T-cell (primary cell): ENCODE measurements at regions not wholly inside any gene's neighbourhood (a gene's known extent, or its start where the extent isn't known, plus 50 kb on each side); places are given as distances from the start of the nearest gene placed in this dataset.

Experiments used
- ATAC-seq, 4 experiments: fragments of 200-7000 bp in 3 of 4; fragments of 150-1000 bp in 1 of 4; cut with Tn5 transposase; replicated peaks in 1 of 4; 1 replicate in 3 of 4; 2 replicates in 1 of 4; pipeline ENCODE4 v1.10.0; 2021; ENCODE audit warnings: moderate library complexity in 3 of 4, mild to moderate bottlenecking in 2 of 4, moderate number of reproducible peaks in 1 of 4
- CTCF ChIA-PET, 2 donors: fragments of 300-600 bp; sonication (Branson Sonifier 250); formaldehyde crosslinking; loops; one replicate each; lab custom pipeline; 2022; ENCODE audit warnings: antibody characterized with exemption in 2 of 2; lab: Charles Lee
- POLR2A ChIA-PET, 2 donors: fragments of 300-600 bp; sonication (Branson Sonifier 250); formaldehyde crosslinking; loops; one replicate each; lab custom pipeline; 2022; ENCODE audit warnings: antibody characterized with exemption in 2 of 2; lab: Charles Lee
- DNase-seq, 35 experiments: peaks; one replicate each; pipeline versions ENCODE4 v3.0.0 to v3.0.0-alpha.2; 2013 to 2023
- H3K27ac ChIP-seq: one replicate; pipeline ENCODE4 v1.5.1; 2013; ENCODE audit warnings: low read length
- H3K27me3 ChIP-seq, 2 experiments: replicated peaks in 1 of 2; 1 replicate in 1 of 2; 2 replicates in 1 of 2; pipeline versions ENCODE4 v1.6.1 to v1.7.0; 2013; ENCODE audit warnings: low read length in 1 of 2, mixed read lengths in 1 of 2; ENCODE audit not compliant: control insufficient read depth in 2 of 2, insufficient read depth in 2 of 2; ENCODE audit errors: extremely low read depth in 1 of 2
- H3K36me3 ChIP-seq, 2 donors: 1 replicate in 1 of 2; 2 replicates in 1 of 2; pipeline versions ENCODE4 v1.6.1 to v1.7.0; 2013; ENCODE audit warnings: low read length in 1 of 2; ENCODE audit not compliant: control insufficient read depth in 2 of 2, insufficient read depth in 1 of 2; ENCODE audit errors: extremely low read depth in 1 of 2
- H3K4me1 ChIP-seq, 2 experiments: 1 replicate in 1 of 2; 2 replicates in 1 of 2; pipeline versions ENCODE4 v1.6.1 to v1.7.0; 2013; ENCODE audit warnings: low read length in 2 of 2, mixed read lengths in 1 of 2; ENCODE audit not compliant: insufficient read depth in 2 of 2, control insufficient read depth in 1 of 2; ENCODE audit errors: extremely low read depth in 1 of 2
- H3K4me3 ChIP-seq, 2 donors: 1 replicate in 1 of 2; 2 replicates in 1 of 2; pipeline versions ENCODE4 v1.5.1 to v1.7.0; 2013; ENCODE audit warnings: mild to moderate bottlenecking in 2 of 2, low read length in 1 of 2, moderate library complexity in 1 of 2; ENCODE audit not compliant: control insufficient read depth in 1 of 2; ENCODE audit errors: extremely low read depth in 1 of 2
- H3K9me3 ChIP-seq: 2 replicates; pipeline ENCODE4 v1.7.0; 2013
- H3K27ac Mint-ChIP-seq, 2 donors: one replicate each; pipeline ENCODE4 v1.8.0; 2020 to 2021; ENCODE audit warnings: mild to moderate bottlenecking in 2 of 2, mixed read lengths in 2 of 2
- H3K27me3 Mint-ChIP-seq, 2 donors: one replicate each; pipeline ENCODE4 v1.8.0; 2021 to 2022; ENCODE audit warnings: mixed read lengths in 2 of 2
- H3K36me3 Mint-ChIP-seq: one replicate; pipeline ENCODE4 v1.8.0; 2021; ENCODE audit warnings: mixed read lengths
- H3K4me1 Mint-ChIP-seq, 3 donors: one replicate each; pipeline ENCODE4 v1.8.0; 2020 to 2022; ENCODE audit warnings: mixed read lengths in 3 of 3, mild to moderate bottlenecking in 1 of 3
- H3K4me3 Mint-ChIP-seq, 3 donors: one replicate each; pipeline ENCODE4 v1.8.0; 2020 to 2022; ENCODE audit warnings: mild to moderate bottlenecking in 3 of 3, mixed read lengths in 3 of 3, moderate library complexity in 3 of 3
- H3K9me3 Mint-ChIP-seq, 3 donors: one replicate each; pipeline ENCODE4 v1.8.0; 2020 to 2022; ENCODE audit warnings: mixed read lengths in 3 of 3
- WGBS: methylation state at CpG from one replicate; pipeline ENCODE4 v1.1.5; 2013; ENCODE audit warnings: missing lambda C conversion rate; ENCODE audit not compliant: insufficient coverage; 5-methylcytosine and 5-hydroxymethylcytosine counted together

DNA sequence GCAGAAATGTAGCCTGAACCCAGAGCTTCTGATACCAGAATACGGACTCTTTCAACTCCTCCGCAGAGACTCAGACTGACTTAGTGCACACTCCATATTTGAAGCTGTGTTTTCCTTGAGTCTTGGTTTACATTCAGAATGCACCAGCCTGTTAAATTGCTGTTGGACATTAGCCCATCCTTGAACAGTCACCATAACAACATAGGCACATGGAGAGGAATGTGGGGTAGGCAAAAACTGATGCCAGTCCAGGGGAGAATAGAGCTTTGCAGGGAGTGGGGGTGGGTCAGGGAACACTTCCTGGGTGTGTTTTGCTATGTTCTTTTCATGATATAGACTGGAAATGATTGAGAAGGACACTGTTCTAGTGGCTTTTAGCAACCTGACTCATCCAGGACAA lies 76.3 kb upstream of the CACNA1E start:
- Histone ChIP-seq H3K27ac (no peak overlapping the region), H3K4me3 (no peak overlapping the region), H3K36me3 (no peaks in the 10 kb centered on the region), H3K4me1 (peaks cover 0 to 2% of the 10 kb centered on the region in 2 experiments), H3K27me3 (no peaks in the 10 kb centered on the region), H3K9me3 (no peaks in the 10 kb centered on the region)
- Mint-ChIP-seq H3K4me1 (peaks cover 12 to 30% (median 20%) of the 10 kb centered on the region in 3 donors), H3K36me3 (no peaks in the 10 kb centered on the region), H3K27ac (no peak overlapping the region), H3K27me3 (no peaks in the 10 kb centered on the region), H3K4me3 (no peak overlapping the region), H3K9me3 (no peaks in the 10 kb centered on the region)
- DNase-seq (no peak), ATAC-seq (no peak)
- ChIA-PET CTCF (interaction anchor here (1.2 to 1.3 kb wide), 2 partner anchors 217 kb away, joined by 3 to 4 read pairs; no protein-coding TSS in a partner anchor), POLR2A (no interaction called here)
- WGBS, result no CpG with 5 or more reads among the region's 2 CpGs

DNA sequence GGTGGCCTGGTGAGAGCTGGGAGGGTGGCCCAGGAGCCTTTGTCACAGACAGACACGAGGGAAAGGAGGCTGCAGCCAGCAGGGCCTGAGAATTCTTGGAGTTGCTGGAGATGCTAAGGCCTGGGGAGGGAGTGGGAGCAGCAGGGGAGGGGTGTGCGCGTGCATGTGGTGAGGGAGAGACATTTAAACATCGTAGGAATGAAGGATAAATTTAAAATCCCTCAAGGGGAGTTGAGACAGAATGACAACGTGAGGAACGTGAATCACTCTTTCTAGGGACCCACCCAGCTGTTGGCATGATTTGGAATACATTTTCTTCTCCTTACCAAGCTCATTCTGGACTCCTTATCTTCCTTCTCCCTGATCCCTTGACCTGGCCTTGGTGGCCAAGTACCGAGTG lies 73.3 kb upstream of the CACNA1E start:
- no peaks in the 10 kb centered on the region for H3K36me3 Mint-ChIP-seq
- H3K4me3 ChIP-seq, result no peak overlapping the region
- ATAC-seq, result no peak
- peaks cover 11 to 25% (median 14%) of the 10 kb centered on the region in 3 donors for H3K4me1 Mint-ChIP-seq
- peaks cover 0 to 2% of the 10 kb centered on the region in 2 experiments for H3K4me1 ChIP-seq
- no peak overlapping the region for H3K27ac Mint-ChIP-seq
- no peak overlapping the region for H3K27ac ChIP-seq
- H3K4me3 Mint-ChIP-seq, result no peak overlapping the region
- H3K9me3 ChIP-seq, result no peaks in the 10 kb centered on the region
- ChIA-PET CTCF (no interaction called here), POLR2A (no interaction called here)
- H3K27me3 ChIP-seq, result no peaks in the 10 kb centered on the region
- WGBS, result 100% methylated on average over 2 of the region's 7 CpGs
- H3K27me3 Mint-ChIP-seq, result no peaks in the 10 kb centered on the region
- no peak for DNase-seq
- no peaks in the 10 kb centered on the region for H3K9me3 Mint-ChIP-seq
- H3K36me3 ChIP-seq, result no peaks in the 10 kb centered on the region

DNA sequence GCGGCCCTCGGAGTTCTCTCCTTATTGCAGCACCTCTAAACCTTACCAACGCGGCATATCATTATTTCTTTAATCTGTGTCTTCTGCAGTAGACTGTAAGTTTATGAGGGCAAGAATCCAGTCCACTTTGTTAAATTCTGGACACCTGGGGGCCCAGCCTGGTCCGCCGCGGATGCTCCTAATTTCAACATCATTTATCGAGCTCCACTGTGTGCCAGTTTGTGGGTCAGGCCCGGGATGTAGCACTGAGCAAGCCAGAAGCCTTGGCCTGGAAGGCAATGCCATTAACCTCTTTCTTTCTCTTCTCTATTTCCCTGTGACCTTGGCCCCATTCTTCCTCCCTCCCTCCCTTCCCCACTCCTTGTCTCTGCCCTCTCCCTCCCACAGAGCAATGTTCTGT lies 70.6 kb upstream of the CACNA1E start:
- H3K4me3 Mint-ChIP-seq, result no peak overlapping the region
- WGBS, result 93% methylated on average over 5 of the region's 9 CpGs
- POLR2A ChIA-PET, result no interaction called here
- no peak overlapping the region for H3K27ac Mint-ChIP-seq
- Histone ChIP-seq H3K4me1 (no peaks in the 10 kb centered on the region), H3K4me3 (no peak overlapping the region), H3K36me3 (no peaks in the 10 kb centered on the region), H3K27ac (no peak overlapping the region), H3K27me3 (no peaks in the 10 kb centered on the region), H3K9me3 (no peaks in the 10 kb centered on the region)
- no peaks in the 10 kb centered on the region for H3K36me3 Mint-ChIP-seq
- H3K4me1 Mint-ChIP-seq, result peaks cover 2 to 14% (median 4%) of the 10 kb centered on the region in 3 donors
- CTCF ChIA-PET, result no interaction called here
- H3K9me3 Mint-ChIP-seq, result no peaks in the 10 kb centered on the region
- H3K27me3 Mint-ChIP-seq, result no peaks in the 10 kb centered on the region
- DNase-seq (no peak), ATAC-seq (no peak)

- ChIA-PET CTCF (no interaction called here), POLR2A (no interaction called here)
- ATAC-seq (no peak), DNase-seq (no peak)
- H3K27me3 ChIP-seq, result no peaks in the 10 kb centered on the region
- H3K9me3 ChIP-seq, result no peaks in the 10 kb centered on the region
- Mint-ChIP-seq H3K36me3 (no peaks in the 10 kb centered on the region), H3K27ac (no peak overlapping the region), H3K9me3 (no peaks in the 10 kb centered on the region), H3K4me3 (no peak overlapping the region), H3K27me3 (no peaks in the 10 kb centered on the region), H3K4me1 (peaks cover 0 to 8% (median 4%) of the 10 kb centered on the region in 3 donors)
- 90% methylated on average over 54 of the region's 56 CpGs for WGBS
- H3K27ac ChIP-seq, result no peak overlapping the region
- H3K36me3 ChIP-seq, result no peaks in the 10 kb centered on the region
- H3K4me3 ChIP-seq, result no peak overlapping the region
- H3K4me1 ChIP-seq, result no peaks in the 10 kb centered on the region
Observed at GRCh38 chr1:181413195-181413815, 70.0 kb upstream of the CACNA1E start.

DNA sequence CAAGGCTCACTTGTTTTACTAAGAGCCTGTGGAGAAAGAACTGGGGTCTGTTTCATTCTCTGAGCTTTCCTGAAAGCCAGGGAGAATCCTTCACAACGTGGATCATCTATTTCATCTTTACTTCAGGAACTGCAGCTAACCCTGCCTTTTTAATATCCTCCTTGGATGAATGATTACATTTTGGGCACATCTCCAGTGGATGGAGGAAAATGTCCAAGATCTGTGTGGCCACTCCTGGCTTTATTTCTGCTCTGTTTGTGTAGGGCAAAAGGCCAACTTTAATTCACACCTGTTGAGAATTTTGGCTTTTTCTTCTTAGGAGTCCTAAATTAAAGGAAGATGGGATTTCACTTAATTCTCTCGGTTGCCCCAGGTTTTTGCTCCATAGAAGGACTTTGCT lies 69.5 kb upstream of the CACNA1E start:
- Mint-ChIP-seq H3K27ac (no peak overlapping the region), H3K9me3 (no peaks in the 10 kb centered on the region), H3K4me3 (no peak overlapping the region), H3K27me3 (no peaks in the 10 kb centered on the region), H3K4me1 (peaks cover 0 to 5% (median under 1%) of the 10 kb centered on the region in 3 donors), H3K36me3 (no peaks in the 10 kb centered on the region)
- CTCF ChIA-PET, result no interaction called here
- 89% methylated on average over 1 of the region's 2 CpGs for WGBS
- DNase-seq, result no peak
- H3K4me3 ChIP-seq, result no peak overlapping the region
- no peaks in the 10 kb centered on the region for H3K36me3 ChIP-seq
- H3K27me3 ChIP-seq, result no peaks in the 10 kb centered on the region
- no peaks in the 10 kb centered on the region for H3K9me3 ChIP-seq
- POLR2A ChIA-PET, result no interaction called here
- no peak for ATAC-seq
- no peak overlapping the region for H3K27ac ChIP-seq
- H3K4me1 ChIP-seq, result no peaks in the 10 kb centered on the region

GRCh38 chr1:181416268-181416860 lies 67.0 kb upstream of the CACNA1E start:
- Mint-ChIP-seq H3K4me1 (peaks cover 0 to 5% (median 0%) of the 10 kb centered on the region in 3 donors), H3K27ac (no peak overlapping the region), H3K36me3 (no peaks in the 10 kb centered on the region), H3K4me3 (no peak overlapping the region), H3K9me3 (no peaks in the 10 kb centered on the region), H3K27me3 (no peaks in the 10 kb centered on the region)
- Histone ChIP-seq H3K4me1 (no peaks in the 10 kb centered on the region), H3K27ac (no peak overlapping the region), H3K27me3 (no peaks in the 10 kb centered on the region), H3K36me3 (no peaks in the 10 kb centered on the region), H3K9me3 (no peaks in the 10 kb centered on the region), H3K4me3 (no peak overlapping the region)
- ATAC-seq, result no peak
- no peak for DNase-seq
- POLR2A ChIA-PET, result no interaction called here
- CTCF ChIA-PET, result interaction anchor here in 1 of 2 donors (0.8 kb wide), 1 partner anchor 226 kb away, joined by 3 read pairs; no protein-coding TSS in a partner anchor
- WGBS, result 82% methylated on average over 7 of the region's 7 CpGs
